DMS53 treated with DMSO at 0.1 percent for 48 hours (cell line): ENCODE measurements at regions not wholly inside any gene's neighbourhood (a gene's known extent, or its start where the extent isn't known, plus 50 kb on each side); places are given as distances from the start of the nearest gene placed in this dataset.
"Not testable (repeated sequence)": the region's sequence is repeated elsewhere in the genome, so short reads cannot be mapped to it uniquely, and the experiment has no call there.

ENCODE experiments used
- DNase-seq: peaks from one replicate; lab custom pipeline; 2025; ENCODE audit not compliant: unreplicated experiment; lab: John Stamatoyannopoulos, UW

GRCh38 chr7:65509368-65510186 lies 135.9 kb downstream of the ZNF92 start:
- DNase-seq, result no peak

DNA sequence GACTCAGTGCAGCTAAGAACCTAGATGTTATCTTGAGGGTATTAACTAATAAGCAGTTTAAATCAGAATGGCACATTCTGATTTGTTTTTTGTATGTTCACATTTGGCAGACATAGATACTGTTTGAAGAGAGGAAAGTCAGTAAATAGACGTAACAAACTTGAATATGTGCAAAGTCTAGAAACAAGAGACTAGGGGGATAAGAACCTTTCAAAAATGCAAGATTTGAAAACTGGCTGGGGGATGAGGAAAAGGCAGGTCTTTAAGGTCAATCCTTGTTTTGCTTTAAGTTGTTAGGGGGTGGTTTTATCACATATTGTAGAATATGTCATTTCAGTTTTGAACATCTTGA lies 136.5 kb downstream of the ZNF92 start:
- not testable (repeated sequence) for DNase-seq

DNA sequence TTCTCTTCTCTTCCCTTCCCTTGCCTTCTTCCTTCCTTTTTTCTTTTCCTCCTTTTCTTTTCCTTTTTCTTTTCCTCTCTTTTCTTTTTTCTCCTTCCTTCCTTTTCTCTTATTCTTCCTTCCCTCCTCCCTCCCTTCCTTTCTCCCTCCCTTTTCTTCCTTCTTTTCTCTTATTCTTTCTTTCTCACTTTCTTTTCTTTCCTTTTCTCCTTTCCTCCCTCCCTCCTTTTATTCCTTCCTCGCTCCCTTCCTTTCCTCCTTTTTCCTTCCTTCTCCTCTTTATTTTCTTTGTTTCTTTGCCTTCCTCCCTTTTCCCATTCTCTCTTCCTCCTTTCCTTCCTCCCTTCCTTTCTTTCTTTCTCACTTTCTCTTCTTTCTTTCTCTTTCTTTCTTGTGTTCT lies 146.1 kb downstream of the ZNF92 start:
- DNase-seq, result not testable (repeated sequence)

DNA sequence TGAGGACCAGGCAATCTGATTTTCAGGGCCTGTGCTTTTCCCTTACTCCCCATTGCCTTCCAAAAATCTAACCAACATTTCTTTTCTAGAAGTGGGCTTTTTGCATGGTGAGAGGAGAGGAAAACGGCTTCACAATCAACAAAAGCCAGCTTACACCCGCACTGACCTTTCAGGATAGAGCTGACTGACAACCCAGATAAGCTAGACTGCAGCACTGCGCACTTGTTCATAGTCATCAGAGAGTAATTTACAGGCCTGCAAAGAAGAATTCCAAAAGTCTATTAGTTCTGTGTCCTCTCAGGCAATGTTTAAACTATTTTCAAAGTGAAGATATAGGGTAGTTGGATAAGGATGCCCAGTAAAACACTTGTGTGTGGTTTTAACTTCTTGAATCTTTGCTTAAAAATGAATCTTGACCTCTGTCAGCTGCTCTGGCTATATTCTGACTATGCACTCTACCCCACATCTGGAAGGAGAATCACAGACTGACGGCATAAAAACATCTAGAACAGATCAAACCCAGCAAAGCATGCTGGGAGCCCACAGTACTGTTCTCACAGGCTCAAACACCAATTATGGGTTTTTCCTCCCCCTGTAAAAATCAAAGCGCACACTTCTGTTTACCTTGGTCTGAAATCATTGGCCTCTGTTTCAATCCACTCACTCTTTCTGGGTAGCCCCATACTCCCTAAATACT lies 172.0 kb downstream of the ZNF92 start:
- not testable (repeated sequence) for DNase-seq

GRCh38 chr7:65549589-65550443 lies 176.2 kb downstream of the ZNF92 start:
- DNase-seq, result not testable (repeated sequence)

- DNase-seq, result not testable (repeated sequence)
Observed at GRCh38 chr7:65550444-65550809, 176.8 kb downstream of the ZNF92 start.

DNA sequence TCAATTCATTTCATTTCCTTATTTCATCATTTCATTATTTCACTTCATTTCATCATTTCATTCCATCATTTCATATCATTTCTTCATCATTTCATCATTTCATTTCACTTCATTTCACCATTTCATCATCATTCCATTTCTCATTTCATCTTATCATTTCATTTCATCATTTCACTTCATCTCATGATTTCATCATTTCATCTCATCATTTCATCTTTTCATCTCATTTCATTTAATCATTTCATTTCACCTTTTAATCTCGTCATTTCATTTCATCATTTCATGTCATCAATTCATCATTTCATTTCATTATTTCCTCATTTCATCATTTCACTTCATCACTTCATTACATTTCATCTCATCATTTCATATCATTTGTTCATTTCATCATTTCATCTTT lies 177.4 kb downstream of the ZNF92 start:
- not testable (repeated sequence) for DNase-seq

DNA sequence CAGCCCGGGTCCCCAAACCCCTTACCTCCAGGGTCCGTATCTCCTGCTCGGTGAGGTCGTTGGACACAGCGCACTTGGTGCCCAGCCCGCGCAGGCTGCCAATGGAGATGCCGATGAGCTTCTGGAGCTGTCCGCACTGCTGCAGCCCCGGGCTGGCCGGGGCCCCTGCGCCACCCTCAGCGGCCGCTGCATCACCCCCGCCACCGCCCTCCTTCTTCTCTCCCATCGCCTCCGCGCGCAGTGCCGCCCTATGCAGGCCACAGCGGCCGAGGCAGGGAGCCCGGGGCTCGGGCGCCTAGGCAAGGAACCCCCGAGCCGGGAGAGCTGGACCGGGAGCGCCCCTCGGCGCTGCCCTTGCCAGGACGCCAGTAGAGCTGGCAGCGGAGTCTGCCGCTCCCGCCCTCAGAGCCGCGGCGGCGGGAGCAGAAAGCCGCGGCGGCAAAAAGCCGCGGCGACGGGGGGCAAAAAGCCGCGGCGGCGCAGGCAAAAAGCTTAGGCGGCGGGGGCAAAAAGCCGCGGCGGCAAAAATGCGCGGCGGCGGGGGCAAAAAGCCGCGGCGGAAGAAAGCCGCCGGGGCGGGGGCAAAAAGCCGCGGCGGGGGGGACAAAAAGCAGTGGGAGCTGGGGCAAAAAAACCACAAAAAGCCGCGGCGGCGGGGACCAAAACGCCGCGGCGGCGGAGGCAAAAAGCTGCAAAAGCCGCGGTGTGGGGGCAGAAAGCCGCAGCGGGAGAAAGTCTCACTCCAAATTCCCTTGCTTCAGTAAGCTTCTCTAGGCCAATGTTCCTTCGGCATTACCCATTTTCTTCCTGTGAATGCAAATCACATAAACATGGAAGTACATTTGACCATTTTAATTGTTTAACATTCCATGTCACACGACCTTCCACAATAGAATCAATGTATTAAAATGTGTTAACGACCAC lies 181.2 kb downstream of the ZNF92 start:
- DNase-seq, result not testable (repeated sequence)

GRCh38 chr7:65558584-65558983 lies 184.9 kb downstream of the ZNF92 start:
- not testable (repeated sequence) for DNase-seq

DNA sequence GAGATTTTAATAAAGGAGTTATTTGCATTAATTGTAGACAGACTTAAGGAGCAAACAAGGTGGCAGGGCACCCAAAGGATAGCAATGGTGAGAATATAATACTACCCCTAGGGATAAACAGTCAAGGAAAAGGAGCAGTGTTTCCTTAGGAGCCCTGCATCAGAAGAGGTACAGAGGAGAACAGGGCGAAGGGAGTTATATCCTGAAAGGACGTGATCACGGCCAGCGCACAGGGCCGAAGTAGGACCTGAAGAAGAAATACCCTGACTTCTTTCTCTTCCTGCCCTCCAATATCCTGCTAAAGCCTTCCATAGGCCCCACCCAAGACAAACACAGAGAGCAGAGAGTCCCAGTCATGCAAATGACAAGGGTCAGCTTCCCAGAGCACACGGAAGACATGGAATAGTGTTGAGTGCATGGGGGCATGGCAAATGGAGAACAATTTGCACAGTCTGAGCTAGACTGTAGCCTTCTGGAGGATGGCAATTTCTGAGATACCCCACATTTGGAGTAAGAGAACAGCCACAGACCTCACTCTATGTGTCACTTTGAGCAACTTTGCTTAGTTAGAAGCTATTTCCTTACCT lies 188.2 kb downstream of the ZNF92 start:
- not testable (repeated sequence) for DNase-seq

DNA sequence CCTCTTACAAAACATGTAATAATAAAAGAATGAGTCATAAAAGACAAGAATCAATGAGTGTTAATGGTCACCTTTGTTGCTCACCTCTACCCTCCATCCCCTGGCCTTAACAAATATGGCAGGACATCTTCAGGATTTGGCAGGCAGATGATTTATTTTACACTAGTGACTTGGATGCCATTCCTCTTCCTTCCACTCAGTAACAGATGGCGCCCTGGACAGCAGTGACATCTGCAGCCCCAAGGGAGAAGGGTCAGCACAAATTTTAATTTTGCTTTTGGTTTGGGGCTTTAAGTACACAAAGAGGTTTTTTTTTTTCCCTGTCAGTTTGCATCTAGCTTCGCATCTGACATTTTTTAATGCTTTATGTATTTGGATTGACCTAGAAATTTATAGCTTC lies 188.9 kb downstream of the ZNF92 start:
- not testable (repeated sequence) for DNase-seq

- DNase-seq, result not testable (repeated sequence)
Observed at GRCh38 chr7:65563333-65563732, 189.7 kb downstream of the ZNF92 start.

GRCh38 chr7:65568226-65568625 lies 194.6 kb downstream of the ZNF92 start:
- not testable (repeated sequence) for DNase-seq

- DNase-seq, result not testable (repeated sequence)
Observed at GRCh38 chr7:65570990-65571389, 197.3 kb downstream of the ZNF92 start.

DNA sequence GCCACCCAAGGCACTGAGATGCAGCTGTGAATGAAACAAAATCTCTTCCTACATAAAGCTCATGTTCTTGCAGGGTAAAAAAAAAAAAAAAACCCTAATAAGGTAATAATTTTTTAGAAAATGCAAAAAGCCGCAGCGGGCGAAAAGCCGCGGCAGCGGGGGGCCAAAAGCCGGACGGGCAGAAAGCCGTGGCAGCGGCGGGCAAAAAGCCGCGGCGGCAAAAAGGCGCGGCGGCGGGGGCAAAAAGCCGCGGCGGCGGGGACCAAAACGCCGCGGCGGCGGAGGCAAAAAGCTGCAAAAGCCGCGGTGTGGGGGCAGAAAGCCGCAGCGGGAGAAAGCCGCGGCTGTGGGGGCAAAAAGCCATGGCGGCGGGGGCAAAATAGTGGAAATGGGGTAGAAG lies 198.9 kb downstream of the ZNF92 start:
- DNase-seq, result not testable (repeated sequence)

- DNase-seq, result not testable (repeated sequence)
Observed at GRCh38 chr7:65576370-65576769, 202.7 kb downstream of the ZNF92 start.

DNA sequence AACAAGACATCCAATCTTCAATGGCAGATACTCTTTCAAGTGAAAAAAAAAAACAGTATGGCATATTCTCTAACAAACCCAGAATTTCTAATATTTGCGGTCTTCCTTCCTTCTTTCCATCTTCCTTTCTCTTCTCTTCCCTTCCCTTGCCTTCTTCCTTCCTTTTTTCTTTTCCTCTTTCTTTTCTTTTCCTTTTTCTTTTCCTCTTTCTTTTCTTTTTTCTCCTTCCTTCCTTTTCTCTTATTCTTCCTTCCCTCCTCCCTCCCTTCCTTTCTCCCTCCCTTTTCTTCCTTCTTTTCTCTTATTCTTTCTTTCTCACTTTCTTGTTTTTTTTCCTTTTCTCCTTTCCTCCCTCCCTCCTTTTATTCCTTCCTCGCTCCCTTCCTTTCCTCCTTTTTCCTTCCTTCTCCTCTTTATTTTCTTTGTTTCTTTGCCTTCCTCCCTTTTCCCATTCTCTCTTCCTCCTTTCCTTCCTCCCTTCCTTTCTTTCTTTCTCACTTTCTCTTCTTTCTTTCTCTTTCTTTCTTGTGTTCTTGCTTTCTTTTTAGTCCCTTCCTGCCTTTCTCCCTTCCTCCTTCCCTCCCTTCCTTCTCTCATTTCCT lies 209.0 kb downstream of the ZNF92 start:
- DNase-seq, result not testable (repeated sequence)

- not testable (repeated sequence) for DNase-seq
Observed at GRCh38 chr7:65602495-65602894, 228.8 kb downstream of the ZNF92 start.

DNA sequence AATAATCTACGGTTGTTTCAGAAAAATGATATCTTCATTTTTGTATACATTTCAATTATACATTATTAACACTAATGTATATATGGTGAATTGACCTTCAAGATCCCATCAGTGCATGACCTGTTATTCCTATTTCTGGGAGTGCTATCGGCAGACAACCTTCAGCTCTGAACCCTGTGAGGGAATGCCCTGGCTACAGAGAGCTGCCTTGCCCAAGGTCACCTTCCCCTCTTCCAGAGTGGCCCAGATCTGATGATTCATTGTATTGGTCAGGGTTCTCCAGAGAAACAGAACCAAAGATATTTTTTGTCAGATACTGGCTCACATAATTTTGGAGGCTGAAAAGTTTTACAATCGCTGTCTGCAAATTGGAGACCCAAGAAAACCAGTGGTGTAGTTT lies 235.5 kb downstream of the ZNF92 start:
- no peak for DNase-seq
